Motor neuron (in vitro differentiated cells): ENCODE measurements at regions not wholly inside any gene's neighbourhood (a gene's known extent, or its start where the extent isn't known, plus 50 kb on each side); places are given as distances from the start of the nearest gene placed in this dataset.
"Not testable (repeated sequence)": the region's sequence is repeated elsewhere in the genome, so short reads cannot be mapped to it uniquely, and the experiment has no call there.

Source experiments
- ATAC-seq, 8 experiments: fragments of 200-7000 bp; cut with Tn5 transposase; replicated peaks in 6 of 8; 2 replicates each; pipeline ENCODE4 v1.8.0; 2021; ENCODE audit warnings: mild to moderate bottlenecking in 8 of 8, moderate library complexity in 8 of 8
- H3K27ac ChIP-seq, 2 donors: fragments of 250-450 bp; sonication (Bioruptor Pico); 2 replicates each; pipeline ENCODE4 v1.9.0; 2021; ENCODE audit warnings: antibody characterized with exemption in 2 of 2, mild to moderate bottlenecking in 2 of 2, moderate library complexity in 1 of 2
- H3K4me1 ChIP-seq, 2 donors: fragments of 250-450 bp; sonication (Bioruptor Pico); replicated peaks in 1 of 2; 2 replicates each; pipeline ENCODE4 v1.6.1; 2021; ENCODE audit warnings: antibody characterized with exemption in 2 of 2, mild to moderate bottlenecking in 2 of 2, moderate library complexity in 1 of 2
- H3K4me3 ChIP-seq, 5 donors: fragments of 250-450 bp; sonication (Bioruptor Pico); 2 replicates each; pipeline ENCODE4 v1.9.0; 2021; ENCODE audit warnings: antibody characterized with exemption in 5 of 5, mild to moderate bottlenecking in 5 of 5, moderate library complexity in 4 of 5
- WGBS, 10 experiments: fragments of 450-650 bp; shearing (Covaris generic); methylation state at CpG; one replicate each; pipeline ENCODE4 v1.0.0; 2022; 5-methylcytosine and 5-hydroxymethylcytosine counted together
- in situ Hi-C, 9 experiments: fragments of 400-800 bp; cut with MboI; loops; one replicate each; pipeline ENCODE4 v1.15.0; 2021; ENCODE audit warnings: low sequenced_read_pairs in 9 of 9, low pct_unique_long_range_greater_than_20kb in 2 of 9; ENCODE audit not compliant: unreplicated experiment in 9 of 9

- H3K4me1 ChIP-seq, result no peaks in the 10 kb centered on the region
- no peak overlapping the region for H3K4me3 ChIP-seq
- peak in 3 of 8 experiments; percentile 33 to 55 (median 34) for ATAC-seq
- no peak overlapping the region for H3K27ac ChIP-seq
- in situ Hi-C loops, result no loop called here
- WGBS, 10 experiments, result 44 to 80% (median 67%) methylated on average over 1 of the region's 1 CpG; no CpG with 5 or more reads in 7 of the 10 experiments
These were observed 173.4 kb downstream of the NDUFS4 start for GRCh38 chr5:53733853-53734252.

DNA sequence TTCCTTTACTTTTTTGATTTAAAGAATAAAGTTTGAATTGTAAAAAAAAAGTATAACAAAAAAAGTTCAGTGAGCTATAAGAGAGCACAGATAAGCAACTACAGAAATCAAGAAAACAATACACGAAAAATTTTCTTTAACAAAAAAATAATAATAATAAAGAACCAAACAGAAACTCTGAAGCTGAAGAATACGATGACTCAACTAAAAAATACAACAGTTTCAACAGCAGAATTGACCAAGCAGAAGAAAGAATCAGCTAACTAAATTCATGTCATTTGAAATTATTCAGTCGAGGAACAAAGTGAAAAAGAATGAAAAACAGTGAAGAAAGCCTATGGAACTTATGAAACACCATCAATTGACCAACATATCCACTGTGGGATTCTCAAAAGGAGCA, 177.7 kb downstream of the NDUFS4 start:
- in situ Hi-C loops, result no loop called here
- WGBS, 10 experiments, result 39 to 90% (median 81%) methylated on average over 2 to 3 of the region's 3 CpGs; no CpG with 5 or more reads in 1 of the 10 experiments
- Histone ChIP-seq H3K27ac (no peak overlapping the region), H3K4me1 (no peaks in the 10 kb centered on the region), H3K4me3 (no peak overlapping the region)
- no peak for ATAC-seq

GRCh38 chr5:53739111-53739510, 178.7 kb downstream of the NDUFS4 start:
- 80 to 100% (median 93%) methylated on average over 1 to 3 of the region's 4 CpGs; no CpG with 5 or more reads in 5 of the 10 experiments for WGBS, 10 experiments
- H3K4me3 ChIP-seq, result no peak overlapping the region
- H3K4me1 ChIP-seq, result no peaks in the 10 kb centered on the region
- ATAC-seq, result no peak
- in situ Hi-C loops, result no loop called here
- H3K27ac ChIP-seq, result no peak overlapping the region

DNA sequence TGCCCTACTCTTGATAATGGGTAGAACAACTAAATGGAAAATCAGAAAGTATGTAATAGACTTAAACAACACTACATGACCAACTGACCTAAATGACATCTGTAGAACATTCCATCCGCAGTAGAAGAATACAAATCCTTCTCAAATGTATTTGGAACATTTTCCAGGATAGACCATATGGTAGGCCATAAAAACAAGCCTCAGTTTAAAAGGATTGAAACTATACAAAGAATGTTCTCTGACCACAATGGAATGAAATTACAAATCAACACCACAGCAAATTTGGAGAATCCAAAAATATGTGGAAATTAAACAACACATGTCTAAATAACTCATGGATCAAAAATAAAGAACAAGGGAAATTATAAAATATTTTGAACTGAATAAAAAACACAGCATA, 189.2 kb downstream of the NDUFS4 start:
- Histone ChIP-seq H3K4me3 (no peak overlapping the region), H3K27ac (no peak overlapping the region), H3K4me1 (no peaks in the 10 kb centered on the region)
- WGBS, 10 experiments, result 11 to 100% (median 83%) methylated on average over 1 of the region's 1 CpG; no CpG with 5 or more reads in 1 of the 10 experiments
- in situ Hi-C loops, result no loop called here
- no peak for ATAC-seq

DNA sequence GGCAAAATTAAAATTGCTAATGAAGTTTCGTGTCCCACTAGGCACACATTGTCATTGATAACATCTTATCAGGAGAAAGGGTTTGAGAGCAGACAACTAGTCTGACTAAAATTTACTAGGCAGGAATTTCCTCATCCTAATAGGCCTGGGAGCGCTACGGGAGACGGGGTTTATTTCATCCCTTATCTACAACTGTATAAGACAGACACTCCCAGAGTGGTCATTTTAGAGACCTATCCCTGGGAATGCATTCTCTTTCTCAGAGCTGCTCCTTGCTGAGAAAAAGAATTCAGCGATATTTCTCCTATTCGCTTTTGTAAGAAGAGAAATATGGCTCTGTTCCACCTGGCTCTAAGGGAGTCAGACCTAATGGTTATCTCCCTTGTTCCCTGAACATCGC, 191.8 kb downstream of the NDUFS4 start:
- in situ Hi-C loops, H3K4me1 ChIP-seq, H3K4me3 ChIP-seq, ATAC-seq, H3K27ac ChIP-seq: not testable (repeated sequence)
- WGBS, 10 experiments, result 28 to 100% (median 87%) methylated on average over 1 to 6 of the region's 7 CpGs

DNA sequence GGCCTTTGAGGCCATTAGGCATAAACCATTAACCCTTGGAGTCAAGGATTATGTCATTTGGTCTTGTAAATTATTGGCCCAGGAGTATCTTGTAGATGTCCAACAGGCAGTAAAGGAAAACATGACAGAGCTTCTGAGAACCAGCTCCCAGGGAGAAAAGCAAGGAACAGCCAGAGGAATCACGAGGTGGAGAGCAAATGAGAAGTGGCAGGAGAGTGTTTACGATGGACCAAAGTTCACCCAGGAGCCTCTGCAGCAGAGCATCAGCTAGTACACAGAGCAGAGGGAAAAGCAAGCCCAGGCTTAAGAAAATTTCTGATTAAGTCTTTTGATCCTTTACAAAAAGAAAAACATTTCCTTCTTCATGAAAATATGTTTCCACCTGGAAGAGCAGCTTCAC, 206.2 kb downstream of the NDUFS4 start:
- in situ Hi-C loops, result no loop called here
- Histone ChIP-seq H3K27ac (no peak overlapping the region), H3K4me1 (no peaks in the 10 kb centered on the region), H3K4me3 (no peak overlapping the region)
- WGBS, 10 experiments, result 50 to 92% (median 68%) methylated on average over 1 to 2 of the region's 2 CpGs; no CpG with 5 or more reads in 6 of the 10 experiments
- ATAC-seq, result no peak

DNA sequence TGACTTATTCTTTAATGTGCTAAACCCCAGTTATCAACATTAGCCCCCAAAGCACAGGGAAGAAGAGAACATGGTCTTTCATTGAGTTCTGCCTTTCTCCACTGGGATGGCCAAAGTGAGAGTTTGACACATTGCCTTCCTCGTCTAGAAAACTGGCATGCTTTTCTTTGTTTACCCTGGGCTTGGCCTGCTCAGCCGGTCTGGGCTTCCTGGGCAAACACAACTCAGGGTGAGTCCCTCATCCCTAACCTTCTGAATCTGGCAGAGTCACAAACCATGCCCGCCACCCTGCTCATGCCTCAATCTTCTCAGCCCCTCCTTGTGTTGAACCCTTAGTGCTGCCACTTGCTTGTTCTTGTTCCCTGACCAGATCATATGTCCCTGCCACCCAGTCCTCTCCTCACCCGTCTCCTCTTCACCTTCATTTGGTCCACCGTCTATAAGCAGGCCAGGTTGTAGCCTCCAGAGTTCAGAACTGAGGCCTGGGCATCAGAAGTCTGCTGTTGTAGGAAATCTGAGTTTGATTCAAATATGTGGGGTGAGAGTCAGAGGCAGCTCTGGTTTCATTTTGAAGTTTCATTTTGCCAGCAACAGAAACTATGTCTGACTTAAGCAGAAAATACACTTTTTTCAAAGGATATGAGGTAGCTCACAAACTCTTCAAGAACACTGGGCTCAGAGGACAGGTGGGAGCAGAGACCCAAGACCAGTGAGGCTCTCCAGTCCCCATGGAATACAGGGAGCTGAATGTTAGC, 217.6 kb downstream of the NDUFS4 start:
- H3K4me3 ChIP-seq, result no peak overlapping the region
- WGBS, 10 experiments, result 60 to 94% (median 66%) methylated on average over 1 to 3 of the region's 5 CpGs; no CpG with 5 or more reads in 7 of the 10 experiments
- ATAC-seq, result no peak
- in situ Hi-C loops, result no loop called here
- no peak overlapping the region for H3K27ac ChIP-seq
- H3K4me1 ChIP-seq, result peaks cover 0 to 3% of the 10 kb centered on the region in 2 donors

GRCh38 chr5:53779541-53779981, 219.1 kb downstream of the NDUFS4 start:
- Histone ChIP-seq H3K4me3 (no peak overlapping the region), H3K27ac (no peak overlapping the region), H3K4me1 (peaks cover 0 to 3% of the 10 kb centered on the region in 2 donors)
- in situ Hi-C loops, result no loop called here
- ATAC-seq, result peak in 2 of 8 experiments; percentile 39 to 71
- 33 to 83% (median 58%) methylated on average over 1 to 4 of the region's 4 CpGs; no CpG with 5 or more reads in 5 of the 10 experiments for WGBS, 10 experiments

- 85 to 100% (median 94%) methylated on average over 1 to 4 of the region's 4 CpGs; no CpG with 5 or more reads in 2 of the 10 experiments for WGBS, 10 experiments
These were observed 222.2 kb downstream of the NDUFS4 start for GRCh38 chr5:53782620-53783019.

DNA sequence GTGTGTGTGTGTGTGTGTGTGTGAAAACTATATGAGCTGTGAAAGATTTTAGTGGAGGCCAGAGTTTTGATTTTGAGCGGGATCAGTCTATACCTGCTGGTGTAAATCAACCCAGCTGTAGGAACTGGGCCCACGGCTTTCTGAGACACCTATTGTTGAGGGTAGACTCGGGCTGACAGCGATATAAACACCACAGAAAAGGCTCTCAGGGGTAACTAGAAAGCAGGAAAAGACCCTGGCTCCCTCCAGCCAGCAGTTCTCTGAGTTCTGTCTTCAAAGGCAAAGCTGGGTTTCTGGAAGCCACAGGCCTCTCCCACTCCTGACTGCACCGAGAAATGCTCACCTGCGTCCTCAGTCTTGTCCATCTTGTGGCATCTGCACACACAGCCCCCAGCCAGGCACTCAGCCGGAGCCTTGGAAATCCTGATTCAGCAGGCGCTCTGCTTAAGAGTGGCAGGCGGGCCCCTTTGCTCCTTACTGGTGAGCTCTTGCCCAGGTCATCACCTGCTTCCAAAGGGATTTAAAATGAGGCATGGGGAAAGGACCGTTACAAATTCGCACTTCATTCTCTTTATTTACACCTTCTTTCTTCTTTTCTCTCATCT, 223.3 kb downstream of the NDUFS4 start:
- in situ Hi-C loops, result no loop called here
- no peak for ATAC-seq
- Histone ChIP-seq H3K4me3 (no peak overlapping the region), H3K27ac (no peak overlapping the region), H3K4me1 (peaks cover 0 to 3% of the 10 kb centered on the region in 2 donors)
- WGBS, 10 experiments, result 53 to 94% (median 71%) methylated on average over 1 to 8 of the region's 11 CpGs; no CpG with 5 or more reads in 1 of the 10 experiments

More at GRCh38 chr5:53782620-53783019, 222.2 kb downstream of the NDUFS4 start:
- ATAC-seq, result peak in 1 of 8 experiments; percentile 79
- in situ Hi-C loops, result no loop called here
- peaks cover 0 to 3% of the 10 kb centered on the region in 2 donors for H3K4me1 ChIP-seq
- H3K27ac ChIP-seq, result no peak overlapping the region
- no peak overlapping the region for H3K4me3 ChIP-seq

DNA sequence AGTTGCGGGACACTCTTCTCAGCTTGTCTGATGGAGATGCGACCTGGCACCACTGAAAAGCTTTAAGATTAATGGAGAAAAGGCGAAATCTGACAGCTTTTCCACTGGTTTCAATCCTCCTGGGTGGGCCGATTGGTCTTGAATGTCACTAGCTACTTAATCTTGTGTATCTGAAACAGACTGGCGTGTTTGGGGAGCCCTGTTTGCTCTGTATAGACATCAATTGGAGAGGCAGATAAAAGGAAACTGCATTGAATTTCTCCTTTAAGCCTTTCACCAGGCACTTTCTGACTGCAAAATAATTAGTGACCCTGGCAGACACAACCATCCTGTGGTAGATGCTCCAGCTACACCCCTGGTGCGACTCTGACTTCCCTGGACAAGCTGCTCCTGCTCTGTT, 224.2 kb downstream of the NDUFS4 start:
- in situ Hi-C loops, result no loop called here
- WGBS, 10 experiments, result 11 to 88% (median 63%) methylated on average over 1 to 4 of the region's 6 CpGs; no CpG with 5 or more reads in 4 of the 10 experiments
- no peak overlapping the region for H3K27ac ChIP-seq
- H3K4me3 ChIP-seq, result no peak overlapping the region
- ATAC-seq, result no peak
- no peaks in the 10 kb centered on the region for H3K4me1 ChIP-seq

DNA sequence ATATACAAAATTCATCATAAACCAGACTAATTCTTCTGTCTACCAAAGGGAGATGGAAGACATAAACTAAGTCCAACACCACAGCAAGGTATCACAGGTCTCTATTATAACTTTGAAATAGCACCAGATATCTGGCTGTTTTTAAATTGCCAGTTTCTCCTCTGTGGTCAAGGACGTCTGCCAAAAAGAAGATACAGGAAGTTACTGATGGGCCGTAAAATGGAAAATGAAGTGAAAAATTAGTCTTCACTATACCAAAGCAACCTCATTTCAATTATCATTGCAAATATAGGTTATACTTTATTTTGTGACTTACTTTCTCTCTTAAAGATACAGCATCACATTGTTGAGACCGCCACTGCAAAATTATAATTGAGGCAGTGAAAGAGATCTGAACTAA, 225.5 kb downstream of the NDUFS4 start:
- Histone ChIP-seq H3K27ac (no peak overlapping the region), H3K4me3 (no peak overlapping the region), H3K4me1 (no peaks in the 10 kb centered on the region)
- ATAC-seq, result no peak
- 36 to 100% (median 98%) methylated on average over 1 to 3 of the region's 3 CpGs for WGBS, 10 experiments
- in situ Hi-C loops, result no loop called here

DNA sequence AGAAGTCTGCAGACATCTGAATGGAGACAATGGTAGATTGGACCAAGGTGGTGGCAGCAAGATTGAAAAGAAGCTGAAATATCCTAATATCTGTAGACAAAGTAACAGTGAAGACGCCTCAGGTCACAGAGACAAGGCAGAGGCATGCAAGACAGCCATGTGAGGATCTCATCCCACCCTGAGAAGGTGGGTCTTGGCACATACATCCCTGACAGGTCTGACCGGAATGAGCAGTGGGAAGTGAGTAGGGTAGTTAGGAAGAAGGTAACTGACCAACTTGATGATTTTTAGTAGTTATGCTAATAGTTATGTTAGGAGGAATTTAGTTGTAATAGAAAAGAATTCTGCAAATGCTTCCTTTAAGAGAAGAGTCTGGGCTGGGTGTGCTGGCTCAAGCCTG, 229.6 kb downstream of the NDUFS4 start:
- ATAC-seq, result no peak
- Histone ChIP-seq H3K4me3 (no peak overlapping the region), H3K4me1 (no peaks in the 10 kb centered on the region), H3K27ac (no peak overlapping the region)
- in situ Hi-C loops, result no loop called here
- WGBS, 10 experiments, result 40 to 100% (median 94%) methylated on average over 1 to 2 of the region's 2 CpGs; no CpG with 5 or more reads in 5 of the 10 experiments
